Limb (tissue), 2 donors: ENCODE measurements at regions not wholly inside any gene's neighbourhood (a gene's known extent, or its start where the extent isn't known, plus 50 kb on each side); places are given as distances from the start of the nearest gene placed in this dataset.
"Not testable (repeated sequence)": the region's sequence is repeated elsewhere in the genome, so short reads cannot be mapped to it uniquely, and the experiment has no call there.

Source experiments
- DNase-seq, 2 donors: peaks; one replicate each; pipeline ENCODE4 v3.0.0-alpha.2; 2016; ENCODE audit errors: extremely low spot score in 2 of 2

- DNase-seq, result no peak
These were observed 226.0 kb upstream of the PTGER4 start for GRCh38 chr5:40453689-40454088.

- no peak for DNase-seq
These were observed 226.7 kb upstream of the PTGER4 start for GRCh38 chr5:40452874-40453624.

- DNase-seq, result no peak
These were observed 232.3 kb upstream of the PTGER4 start for GRCh38 chr5:40447438-40447837.

GRCh38 chr5:40446910-40447309 lies 232.8 kb upstream of the PTGER4 start:
- DNase-seq, result no peak

- no peak for DNase-seq
These were observed 237.4 kb upstream of the PTGER4 start for GRCh38 chr5:40442346-40442745.

- no peak for DNase-seq
These were observed 238.0 kb upstream of the PTGER4 start for GRCh38 chr5:40441733-40442132.

GRCh38 chr5:40440746-40441145 lies 239.0 kb upstream of the PTGER4 start:
- no peak for DNase-seq

- DNase-seq, result not testable (repeated sequence)
These were observed 240.6 kb upstream of the PTGER4 start for GRCh38 chr5:40439103-40439502.

- not testable (repeated sequence) for DNase-seq
These were observed 241.1 kb upstream of the PTGER4 start for GRCh38 chr5:40438646-40439045.

GRCh38 chr5:40437452-40437861 lies 242.3 kb upstream of the PTGER4 start:
- no peak for DNase-seq

GRCh38 chr5:40436535-40437237 lies 243.0 kb upstream of the PTGER4 start:
- DNase-seq, result no peak

GRCh38 chr5:40435706-40436105 lies 244.0 kb upstream of the PTGER4 start:
- not testable (repeated sequence) for DNase-seq

- DNase-seq, result no peak
These were observed 246.9 kb upstream of the PTGER4 start for GRCh38 chr5:40432836-40433235.

GRCh38 chr5:40431734-40432133 lies 248.0 kb upstream of the PTGER4 start:
- no peak for DNase-seq

GRCh38 chr5:40430101-40430710 lies 249.5 kb upstream of the PTGER4 start:
- DNase-seq, result no peak

- DNase-seq, result no peak
These were observed 250.2 kb upstream of the PTGER4 start for GRCh38 chr5:40429258-40430100.

GRCh38 chr5:40428815-40429214 lies 250.9 kb upstream of the PTGER4 start:
- DNase-seq, result no peak

GRCh38 chr5:40428126-40428525 lies 251.6 kb upstream of the PTGER4 start:
- DNase-seq, result no peak

- DNase-seq, result not testable (repeated sequence)
These were observed 262.5 kb upstream of the PTGER4 start for GRCh38 chr5:40417046-40417810.

GRCh38 chr5:40416588-40416987 lies 263.1 kb upstream of the PTGER4 start:
- no peak for DNase-seq

GRCh38 chr5:40416098-40416497 lies 263.6 kb upstream of the PTGER4 start:
- no peak for DNase-seq
